Mucosa of descending colon (tissue), 3 donors: ENCODE measurements at regions not wholly inside any gene's neighbourhood (a gene's known extent, or its start where the extent isn't known, plus 50 kb on each side); places are given as distances from the start of the nearest gene placed in this dataset.

Experiments used
- ATAC-seq: fragments of 200-7000 bp; cut with Tn5 transposase; one replicate; pipeline ENCODE4 v1.9.1; 2020; ENCODE audit warnings: mild to moderate bottlenecking, moderate library complexity
- DNase-seq, 3 donors: peaks; one replicate each; pipeline ENCODE4 v3.0.0-alpha.2; 2020
- H3K36me3 ChIP-seq: fragments of 200-600 bp; one replicate; pipeline ENCODE4 v1.8.0; 2021; ENCODE audit warnings: low read depth, mild to moderate bottlenecking
- H3K4me1 ChIP-seq: fragments of 200-600 bp; one replicate; pipeline ENCODE4 v1.8.0; 2021; ENCODE audit warnings: low read depth, mild to moderate bottlenecking
- H3K4me3 ChIP-seq: fragments of 200-600 bp; one replicate; pipeline ENCODE4 v1.8.0; 2021; ENCODE audit warnings: mild to moderate bottlenecking
- H3K9me3 ChIP-seq: fragments of 200-600 bp; one replicate; pipeline ENCODE4 v1.8.0; 2021; ENCODE audit warnings: mild to moderate bottlenecking
- CTCF ChIP-seq: fragments of 200-600 bp; IDR thresholded peaks from one replicate; pipeline ENCODE4 v1.8.0; 2022; ENCODE audit warnings: antibody characterized with exemption, mild to moderate bottlenecking
- intact Hi-C, 2 donors: fragments of 100-400 bp; cut with DNase I in 1 of 2; cut with micrococcal nuclease in 1 of 2; formaldehyde crosslinking; loops; one replicate each; pipeline versions ENCODE4 v1.11.0 to v1.11.1; 2022; cut with DNase I, micrococcal nuclease
- donor health status: DM: no; HTN: no; CAD: no; lungs with moderate emphysema.
- donor health status: DM: no; HTN: no; CAD: no.
- donor health status: DM: no; HTN: yes; CAD: no.

- DNase-seq (no peak), ATAC-seq (no peak)
- H3K36me3 ChIP-seq: no peaks in the 10 kb centered on the region
- H3K4me3 ChIP-seq: no peak overlapping the region
- intact Hi-C loops: no loop called here
- no peaks in the 10 kb centered on the region for H3K4me1 ChIP-seq
- no peaks in the 10 kb centered on the region for H3K9me3 ChIP-seq
- no peak for TF ChIP-seq CTCF
Measured at GRCh38 chr13:40863723-40864122, 74.3 kb downstream of the SLC25A15 start.

- DNase-seq (no peak), ATAC-seq (no peak)
- H3K36me3 ChIP-seq: no peaks in the 10 kb centered on the region
- TF ChIP-seq CTCF: no peak
- H3K9me3 ChIP-seq: peaks cover 77% of the 10 kb centered on the region
- H3K4me1 ChIP-seq: no peaks in the 10 kb centered on the region
- intact Hi-C loops: no loop called here
- no peak overlapping the region for H3K4me3 ChIP-seq
Measured at GRCh38 chr13:40874138-40874779, 84.8 kb downstream of the SLC25A15 start.

- intact Hi-C loops: no loop called here
- Histone ChIP-seq H3K4me3 (no peak overlapping the region), H3K4me1 (no peaks in the 10 kb centered on the region), H3K36me3 (no peaks in the 10 kb centered on the region), H3K9me3 (peaks cover 76% of the 10 kb centered on the region)
- ATAC-seq: no peak
- no peak for TF ChIP-seq CTCF
- DNase-seq: no peak
Measured at GRCh38 chr13:40875044-40875443, 85.6 kb downstream of the SLC25A15 start.

- intact Hi-C loops: no loop called here
- ATAC-seq (no peak), DNase-seq (no peak)
- TF ChIP-seq CTCF: no peak
- H3K9me3 ChIP-seq: peaks cover 71% of the 10 kb centered on the region
- H3K4me3 ChIP-seq: no peak overlapping the region
- no peaks in the 10 kb centered on the region for H3K4me1 ChIP-seq
- no peaks in the 10 kb centered on the region for H3K36me3 ChIP-seq
Measured at GRCh38 chr13:40875583-40875982, 86.2 kb downstream of the SLC25A15 start.

GRCh38 chr13:40876020-40876738 is 86.8 kb downstream of the SLC25A15 start:
- TF ChIP-seq CTCF: no peak
- Histone ChIP-seq H3K9me3 (peaks cover 70% of the 10 kb centered on the region), H3K4me3 (no peak overlapping the region), H3K4me1 (no peaks in the 10 kb centered on the region), H3K36me3 (no peaks in the 10 kb centered on the region)
- DNase-seq (no peak), ATAC-seq (no peak)
- intact Hi-C loops: no loop called here
